Karpas-422 (cell line): ENCODE measurements at regions not wholly inside any gene's neighbourhood (a gene's known extent, or its start where the extent isn't known, plus 50 kb on each side); places are given as distances from the start of the nearest gene placed in this dataset.

Experiments used
- DNase-seq: peaks from one replicate; pipeline ENCODE4 v3.0.0-alpha.2; 2015
- H2AFZ ChIP-seq: fragments of 200-600 bp; sonication (generic); 2 replicates; pipeline ENCODE4 v1.6.1; 2014; ENCODE audit warnings: antibody characterized with exemption, low read length, mixed read lengths
- H3K27ac ChIP-seq: fragments of 200-600 bp; sonication (generic); 2 replicates; pipeline ENCODE4 v1.5.1; 2014; ENCODE audit warnings: mild to moderate bottlenecking, low read length, moderate library complexity
- H3K27me3 ChIP-seq: fragments of 200-600 bp; sonication (generic); 2 replicates; pipeline ENCODE4 v1.6.1; 2014; ENCODE audit warnings: low read length, mixed read lengths
- H3K36me3 ChIP-seq: fragments of 200-600 bp; sonication (generic); 2 replicates; pipeline ENCODE4 v1.6.1; 2014; ENCODE audit warnings: low read length, mixed read lengths; ENCODE audit not compliant: insufficient read depth
- H3K4me1 ChIP-seq: fragments of 200-600 bp; sonication (generic); 2 replicates; pipeline ENCODE4 v1.6.1; 2014; ENCODE audit warnings: mild to moderate bottlenecking, low read length, mixed read lengths
- H3K4me2 ChIP-seq: fragments of 200-600 bp; sonication (generic); 2 replicates; pipeline ENCODE4 v1.6.1; 2014; ENCODE audit warnings: low read length, low read depth, mild to moderate bottlenecking; ENCODE audit not compliant: poor library complexity, severe bottlenecking
- H3K4me3 ChIP-seq: fragments of 200-600 bp; sonication (generic); 2 replicates; pipeline ENCODE4 v1.5.1; 2014; ENCODE audit warnings: mild to moderate bottlenecking, antibody characterized with exemption, low read length, mixed read lengths
- H3K79me2 ChIP-seq: fragments of 200-600 bp; sonication (generic); 2 replicates; pipeline ENCODE4 v1.6.1; 2014; ENCODE audit warnings: mild to moderate bottlenecking, low read length, mixed read lengths
- H3K9ac ChIP-seq: fragments of 200-600 bp; sonication (generic); 2 replicates; pipeline ENCODE4 v1.6.0; 2014; ENCODE audit warnings: low read length
- H3K9me2 ChIP-seq: fragments of 200-600 bp; sonication (generic), shearing (Covaris generic); replicated peaks from 2 replicates; pipeline ENCODE4 v1.6.0; 2014; ENCODE audit warnings: mild to moderate bottlenecking, low read length, moderate library complexity; ENCODE audit not compliant: insufficient read depth
- H3K9me3 ChIP-seq: fragments of 300-700, 200-600 bp; sonication (generic); 2 replicates; pipeline ENCODE4 v1.6.1; 2014; ENCODE audit warnings: low read length, mixed read lengths
- H4K20me1 ChIP-seq: fragments of 200-600 bp; sonication (generic); 2 replicates; pipeline ENCODE4 v1.6.1; 2014; ENCODE audit warnings: mild to moderate bottlenecking, antibody characterized with exemption, low read length, low read depth; ENCODE audit not compliant: insufficient read depth

DNA sequence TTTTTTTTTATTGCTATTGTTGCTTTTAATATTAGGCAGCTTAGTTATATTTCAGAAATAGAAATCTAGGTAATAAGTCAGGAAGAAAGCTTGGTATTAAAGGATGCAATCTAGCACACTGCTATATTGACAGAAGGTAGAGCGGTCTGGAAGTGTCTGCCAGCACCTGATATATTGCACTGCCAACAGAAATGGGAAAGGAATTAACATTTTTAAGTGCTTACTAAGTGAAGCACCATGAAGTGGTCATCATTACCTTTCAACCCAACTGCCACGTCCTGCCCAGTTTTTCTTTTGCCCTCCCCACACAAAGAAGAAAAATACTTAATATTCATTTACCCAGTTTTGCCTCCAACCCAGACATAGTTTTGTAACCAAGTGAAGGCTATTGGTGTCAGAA lies 163.5 kb downstream of the KITLG start:
- Histone ChIP-seq H3K27ac (no peak overlapping the region), H3K4me2 (no peak overlapping the region), H3K79me2 (no peaks in the 10 kb centered on the region), H3K9me3 (no peaks in the 10 kb centered on the region), H3K4me3 (no peak overlapping the region), H3K4me1 (no peaks in the 10 kb centered on the region), H3K9me2 (no peaks in the 10 kb centered on the region), H4K20me1 (no peaks in the 10 kb centered on the region), H3K27me3 (0 out of 2 replicates have a peak, but pooled peaks cover 3% of the 10 kb centered on the region), H3K36me3 (no peaks in the 10 kb centered on the region), H2AFZ (no peak overlapping the region), H3K9ac (no peak overlapping the region)
- no peak for DNase-seq

DNA sequence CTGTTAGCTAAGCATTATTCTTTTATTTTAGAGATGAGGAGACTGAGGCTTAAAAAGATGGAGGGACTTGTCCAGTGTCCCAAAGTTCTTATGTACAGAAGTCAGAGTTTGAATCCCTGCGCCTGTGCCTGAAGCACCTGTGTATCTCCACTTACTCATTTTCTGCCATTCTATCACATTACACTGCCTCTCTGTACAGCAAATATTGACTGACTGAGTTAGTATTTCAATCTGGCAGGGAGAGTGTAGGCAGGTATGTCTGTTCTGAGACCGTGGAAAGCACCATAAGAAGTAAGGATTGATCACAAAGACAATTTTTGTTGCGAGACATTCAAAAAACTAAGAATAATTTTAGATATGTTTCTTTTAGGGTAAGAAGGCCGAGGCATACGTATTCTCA lies 162.7 kb downstream of the KITLG start:
- Histone ChIP-seq H3K36me3 (no peaks in the 10 kb centered on the region), H3K9me2 (no peaks in the 10 kb centered on the region), H2AFZ (no peak overlapping the region), H3K4me3 (no peak overlapping the region), H3K9me3 (no peaks in the 10 kb centered on the region), H3K4me2 (no peak overlapping the region), H3K27ac (no peak overlapping the region), H3K27me3 (0 out of 2 replicates have a peak, but pooled peaks cover 3% of the 10 kb centered on the region), H3K4me1 (no peaks in the 10 kb centered on the region), H3K9ac (no peak overlapping the region), H3K79me2 (no peaks in the 10 kb centered on the region), H4K20me1 (no peaks in the 10 kb centered on the region)
- DNase-seq = no peak

DNA sequence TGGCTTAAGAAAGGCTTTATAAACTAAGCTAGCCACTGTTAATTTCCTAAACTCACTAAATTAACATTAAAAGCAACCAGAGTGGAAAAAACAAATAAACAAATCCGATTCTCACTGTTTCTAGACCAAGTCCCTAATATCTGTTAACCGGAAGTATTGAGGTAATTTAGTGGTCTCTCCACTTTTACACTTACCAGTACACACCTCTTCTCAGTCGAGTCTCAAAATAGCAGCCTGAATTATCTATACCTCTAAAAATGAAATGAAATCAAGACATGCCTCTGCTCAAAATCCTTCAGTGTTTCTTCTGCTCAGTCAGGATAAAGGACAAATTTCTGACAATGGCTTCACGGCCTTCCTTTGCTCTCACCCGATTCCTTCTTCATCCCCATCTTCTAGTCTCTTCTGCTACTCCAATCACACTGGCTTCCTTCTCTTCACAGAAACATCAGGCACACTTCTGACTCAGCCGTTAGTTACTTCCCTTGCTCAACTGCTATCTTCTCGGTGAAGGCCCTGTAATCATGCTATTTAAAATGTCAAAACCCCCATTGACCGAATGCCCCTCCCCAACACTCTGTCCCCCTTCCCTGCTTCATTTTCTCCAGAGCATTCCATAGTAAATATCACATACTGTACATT lies 161.3 kb downstream of the KITLG start:
- H3K9me2 ChIP-seq = no peaks in the 10 kb centered on the region
- no peak overlapping the region for H3K27ac ChIP-seq
- 0 out of 2 replicates have a peak, but pooled peaks cover 3% of the 10 kb centered on the region for H3K27me3 ChIP-seq
- H3K4me2 ChIP-seq = no peak overlapping the region
- no peaks in the 10 kb centered on the region for H3K79me2 ChIP-seq
- no peaks in the 10 kb centered on the region for H3K36me3 ChIP-seq
- DNase-seq = no peak
- H3K4me1 ChIP-seq = no peaks in the 10 kb centered on the region
- H3K9ac ChIP-seq = no peak overlapping the region
- H4K20me1 ChIP-seq = no peaks in the 10 kb centered on the region
- H3K4me3 ChIP-seq = no peak overlapping the region
- H3K9me3 ChIP-seq = no peaks in the 10 kb centered on the region
- H2AFZ ChIP-seq = no peak overlapping the region

DNA sequence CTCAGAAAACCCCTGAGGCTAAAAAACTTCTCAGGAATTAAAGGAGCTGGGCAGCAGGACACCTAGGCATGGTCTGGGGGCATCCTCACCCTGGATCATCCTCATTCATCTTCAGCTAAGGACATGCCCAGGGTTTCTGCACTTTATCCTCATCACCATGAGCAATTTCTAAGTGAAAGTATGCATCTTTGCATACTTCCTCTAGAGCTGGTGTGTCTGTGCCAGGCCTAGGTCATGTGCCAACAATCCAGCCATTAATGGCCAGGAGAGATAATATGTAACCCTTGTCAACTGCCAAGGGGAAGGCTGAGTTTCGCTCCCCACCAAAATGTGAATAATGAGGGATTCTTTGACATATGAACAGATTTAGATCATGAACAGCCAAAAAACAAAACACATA lies 160.5 kb downstream of the KITLG start:
- no peak overlapping the region for H3K9ac ChIP-seq
- H3K4me1 ChIP-seq = no peaks in the 10 kb centered on the region
- H3K36me3 ChIP-seq = no peaks in the 10 kb centered on the region
- H3K4me3 ChIP-seq = no peak overlapping the region
- no peak overlapping the region for H3K27ac ChIP-seq
- H3K4me2 ChIP-seq = no peak overlapping the region
- no peak overlapping the region for H2AFZ ChIP-seq
- H3K79me2 ChIP-seq = no peaks in the 10 kb centered on the region
- DNase-seq = no peak
- no peaks in the 10 kb centered on the region for H3K9me3 ChIP-seq
- no peaks in the 10 kb centered on the region for H3K9me2 ChIP-seq
- H3K27me3 ChIP-seq = 0 out of 2 replicates have a peak, but pooled peaks cover 3% of the 10 kb centered on the region
- no peaks in the 10 kb centered on the region for H4K20me1 ChIP-seq

DNA sequence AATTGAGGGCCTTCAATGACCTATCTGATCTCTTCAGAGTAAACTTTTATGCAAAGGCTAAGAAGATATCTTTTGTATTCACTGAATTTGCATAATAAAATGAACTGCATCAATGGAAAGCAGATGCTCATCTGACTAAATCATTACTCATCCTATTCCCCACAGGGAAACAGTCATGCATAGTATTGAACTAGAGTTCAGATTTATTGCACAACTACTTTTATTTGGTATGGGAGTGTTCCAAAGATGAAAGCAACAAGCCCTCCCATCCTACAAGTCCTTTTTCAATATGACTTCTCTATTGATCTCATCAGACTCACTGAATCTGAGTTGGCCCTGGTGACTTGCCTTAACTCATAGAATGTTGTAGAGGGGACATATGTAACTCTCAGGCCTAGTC lies 159.8 kb downstream of the KITLG start:
- Histone ChIP-seq H3K4me3 (no peak overlapping the region), H3K4me2 (no peak overlapping the region), H2AFZ (no peak overlapping the region), H3K9me3 (no peaks in the 10 kb centered on the region), H3K4me1 (no peaks in the 10 kb centered on the region), H3K27me3 (0 out of 2 replicates have a peak, but pooled peaks cover 3% of the 10 kb centered on the region), H3K79me2 (no peaks in the 10 kb centered on the region), H3K36me3 (no peaks in the 10 kb centered on the region), H3K9ac (no peak overlapping the region), H3K27ac (no peak overlapping the region), H4K20me1 (no peaks in the 10 kb centered on the region), H3K9me2 (no peaks in the 10 kb centered on the region)
- no peak for DNase-seq

DNA sequence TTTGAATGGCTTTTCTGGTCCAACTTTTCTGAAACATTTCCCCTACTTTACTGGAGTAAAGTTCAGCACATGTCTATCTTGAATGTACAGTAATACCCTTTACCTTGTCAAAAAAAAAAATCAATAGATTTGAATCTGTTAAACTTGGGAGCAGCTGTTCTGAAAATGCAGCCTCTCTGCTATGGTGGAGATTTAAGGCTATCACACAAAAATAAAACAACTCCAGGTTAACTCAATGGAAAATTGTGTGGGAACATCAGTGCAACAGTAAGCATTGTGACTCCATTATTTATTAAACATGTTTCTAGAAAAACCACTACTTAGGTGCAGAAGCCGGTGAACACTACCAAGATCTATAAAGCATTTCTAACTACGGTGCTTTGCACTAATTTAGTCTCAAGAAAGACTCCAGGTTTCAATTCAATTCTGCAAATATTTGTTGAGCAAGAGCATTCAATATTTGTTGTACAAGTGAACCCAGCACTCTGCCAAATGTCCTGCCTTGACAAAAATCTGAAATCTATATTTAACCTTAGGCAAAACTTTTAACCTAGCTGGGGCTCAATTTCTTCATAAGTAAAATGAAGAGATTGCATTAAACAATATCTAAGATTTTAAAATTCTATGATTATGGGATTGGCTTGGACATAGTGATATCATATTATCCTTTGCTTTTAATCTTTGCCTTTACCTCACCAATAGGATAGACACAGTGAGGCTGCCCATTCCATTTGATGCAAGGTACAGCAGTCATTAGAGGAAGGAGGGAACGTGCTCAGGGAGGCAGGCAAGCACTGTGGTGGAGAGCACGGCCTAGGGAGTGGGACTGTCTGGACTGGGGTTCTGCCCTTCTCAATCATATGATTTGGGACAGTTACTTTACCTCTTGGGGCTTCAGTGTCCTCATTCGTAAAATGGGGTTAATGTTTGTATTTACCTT lies 155.2 kb downstream of the KITLG start:
- Histone ChIP-seq H4K20me1 (no peaks in the 10 kb centered on the region), H3K79me2 (no peaks in the 10 kb centered on the region), H2AFZ (no peak overlapping the region), H3K27ac (no peak overlapping the region), H3K9me2 (no peaks in the 10 kb centered on the region), H3K27me3 (no peaks in the 10 kb centered on the region), H3K4me3 (no peak overlapping the region), H3K9me3 (no peaks in the 10 kb centered on the region), H3K4me2 (no peak overlapping the region), H3K9ac (no peak overlapping the region), H3K36me3 (no peaks in the 10 kb centered on the region), H3K4me1 (no peaks in the 10 kb centered on the region)
- no peak for DNase-seq

DNA sequence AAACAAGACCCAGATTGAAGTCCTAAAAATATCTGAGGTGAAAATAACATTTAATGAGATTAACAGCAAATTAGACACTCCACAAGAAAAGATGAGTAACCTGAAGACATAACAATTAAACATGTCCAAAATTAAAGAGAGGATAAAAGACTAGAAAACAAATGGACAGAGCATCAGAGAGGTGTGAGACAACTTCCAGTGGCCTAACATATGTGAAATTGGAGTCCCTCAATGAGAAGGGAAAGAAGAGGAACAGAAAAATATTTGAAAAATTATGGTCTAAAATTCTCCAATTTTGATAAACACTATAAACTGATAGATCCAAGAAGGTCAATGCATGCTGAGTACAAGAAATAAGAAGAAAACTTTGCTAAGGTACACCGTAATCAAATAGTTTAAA lies 151.9 kb downstream of the KITLG start:
- Histone ChIP-seq H3K4me3 (no peak overlapping the region), H3K79me2 (no peaks in the 10 kb centered on the region), H3K9me2 (no peaks in the 10 kb centered on the region), H2AFZ (no peak overlapping the region), H3K4me1 (no peaks in the 10 kb centered on the region), H3K36me3 (no peaks in the 10 kb centered on the region), H3K27ac (no peak overlapping the region), H3K4me2 (no peak overlapping the region), H3K27me3 (no peaks in the 10 kb centered on the region), H4K20me1 (no peaks in the 10 kb centered on the region), H3K9me3 (no peaks in the 10 kb centered on the region), H3K9ac (no peak overlapping the region)
- no peak for DNase-seq

DNA sequence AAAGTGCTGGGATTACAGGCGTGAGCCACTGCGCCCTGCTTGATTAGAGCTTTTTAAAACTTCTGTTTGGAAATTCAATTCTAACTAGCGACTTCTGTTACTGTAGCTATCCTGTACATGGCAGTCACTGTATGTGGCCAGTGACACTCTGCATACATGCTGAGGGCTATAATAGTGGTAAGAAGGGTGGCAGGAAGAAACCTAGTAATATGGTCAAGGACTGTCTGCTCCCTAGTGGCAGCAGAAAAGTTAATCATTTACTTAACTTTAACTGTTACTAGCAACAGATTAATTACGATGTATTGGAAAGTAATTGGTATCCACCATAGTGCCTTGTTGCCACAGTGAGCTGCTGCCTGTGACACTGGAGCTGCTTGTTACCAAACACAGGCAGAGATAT lies 149.0 kb downstream of the KITLG start:
- H3K79me2 ChIP-seq = no peaks in the 10 kb centered on the region
- no peaks in the 10 kb centered on the region for H3K27me3 ChIP-seq
- H3K9me2 ChIP-seq = no peaks in the 10 kb centered on the region
- no peak for DNase-seq
- no peaks in the 10 kb centered on the region for H3K4me1 ChIP-seq
- H2AFZ ChIP-seq = no peak overlapping the region
- no peaks in the 10 kb centered on the region for H3K9me3 ChIP-seq
- H3K4me2 ChIP-seq = no peak overlapping the region
- no peak overlapping the region for H3K4me3 ChIP-seq
- no peaks in the 10 kb centered on the region for H3K36me3 ChIP-seq
- H4K20me1 ChIP-seq = no peaks in the 10 kb centered on the region
- H3K27ac ChIP-seq = no peak overlapping the region
- H3K9ac ChIP-seq = no peak overlapping the region
